ENCODE measurements at regions not wholly inside any gene's neighbourhood (a gene's known extent, or its start where the extent isn't known, plus 50 kb on each side); places are given as distances from the start of the nearest gene placed in this dataset.

DNA sequence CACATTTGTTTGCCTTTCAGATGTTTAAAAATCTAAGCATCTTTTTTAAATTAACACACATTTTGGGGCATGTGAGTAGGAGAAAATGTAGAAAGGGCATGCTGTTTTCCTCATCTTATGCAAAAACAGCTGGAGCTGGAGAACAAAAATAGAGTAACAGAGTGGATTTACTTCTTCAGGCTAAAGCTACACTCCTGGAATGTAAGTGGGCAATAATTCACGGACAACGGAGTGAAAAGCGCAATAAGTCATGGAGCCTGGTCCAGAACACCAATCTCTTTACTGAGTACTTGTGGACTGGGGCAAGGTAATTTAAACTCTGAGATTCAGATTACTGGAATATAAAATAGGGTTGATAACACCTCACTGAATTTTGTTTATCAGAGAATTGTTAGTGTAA is 1018.8 kb upstream of the HS3ST1 start:
- H3K36me3 ChIP-seq (replicated peaks; ENCODE audit: insufficient read depth, low read length): no peaks in the 10 kb centered on the region
- H3K79me2 ChIP-seq (ENCODE audit: low read length): no peaks in the 10 kb centered on the region
- H3K4me3 ChIP-seq (ENCODE audit: low read length): no peak overlapping the region
- H3K27me3 ChIP-seq (replicated peaks; ENCODE audit: insufficient read depth, low read length): no peaks in the 10 kb centered on the region
- no peaks in the 10 kb centered on the region for H3K9me3 ChIP-seq (replicated peaks; ENCODE audit: insufficient read depth, low read length)
- H3F3A ChIP-seq (ENCODE audit: insufficient read depth, low read length): no peaks in the 10 kb centered on the region
- no peak overlapping the region for H3K27ac ChIP-seq (ENCODE audit: low read length)
- TF ChIP-seq EZH2 (optimal IDR thresholded peaks at IDR 0.05; ENCODE audit: low read depth, low read length): no peak
- no peak for TF ChIP-seq EZH2phosphoT487 (IDR thresholded peaks at IDR 0.05; ENCODE audit: low read length)
- TF ChIP-seq, protein P1, sequence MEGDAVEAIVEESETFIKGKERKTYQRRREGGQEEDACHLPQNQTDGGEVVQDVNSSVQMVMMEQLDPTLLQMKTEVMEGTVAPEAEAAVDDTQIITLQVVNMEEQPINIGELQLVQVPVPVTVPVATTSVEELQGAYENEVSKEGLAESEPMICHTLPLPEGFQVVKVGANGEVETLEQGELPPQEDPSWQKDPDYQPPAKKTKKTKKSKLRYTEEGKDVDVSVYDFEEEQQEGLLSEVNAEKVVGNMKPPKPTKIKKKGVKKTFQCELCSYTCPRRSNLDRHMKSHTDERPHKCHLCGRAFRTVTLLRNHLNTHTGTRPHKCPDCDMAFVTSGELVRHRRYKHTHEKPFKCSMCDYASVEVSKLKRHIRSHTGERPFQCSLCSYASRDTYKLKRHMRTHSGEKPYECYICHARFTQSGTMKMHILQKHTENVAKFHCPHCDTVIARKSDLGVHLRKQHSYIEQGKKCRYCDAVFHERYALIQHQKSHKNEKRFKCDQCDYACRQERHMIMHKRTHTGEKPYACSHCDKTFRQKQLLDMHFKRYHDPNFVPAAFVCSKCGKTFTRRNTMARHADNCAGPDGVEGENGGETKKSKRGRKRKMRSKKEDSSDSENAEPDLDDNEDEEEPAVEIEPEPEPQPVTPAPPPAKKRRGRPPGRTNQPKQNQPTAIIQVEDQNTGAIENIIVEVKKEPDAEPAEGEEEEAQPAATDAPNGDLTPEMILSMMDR (IDR thresholded peaks at IDR 0.05; ENCODE audit: low read length): no peak
- no peaks in the 10 kb centered on the region for H3K9me2 ChIP-seq (replicated peaks; ENCODE audit: insufficient read depth, low read length)
- no peaks in the 10 kb centered on the region for H4K20me1 ChIP-seq (ENCODE audit: insufficient read depth, low read length)
- no peaks in the 10 kb centered on the region for H3K4me1 ChIP-seq (ENCODE audit: low read length)
- H3K4me2 ChIP-seq (ENCODE audit: low read depth, low read length): no peak overlapping the region
- no peak for DNase-seq
- H2AFZ ChIP-seq (ENCODE audit: low read length): no peak overlapping the region
- no peak overlapping the region for H3K9ac ChIP-seq (ENCODE audit: low read length)

DNA sequence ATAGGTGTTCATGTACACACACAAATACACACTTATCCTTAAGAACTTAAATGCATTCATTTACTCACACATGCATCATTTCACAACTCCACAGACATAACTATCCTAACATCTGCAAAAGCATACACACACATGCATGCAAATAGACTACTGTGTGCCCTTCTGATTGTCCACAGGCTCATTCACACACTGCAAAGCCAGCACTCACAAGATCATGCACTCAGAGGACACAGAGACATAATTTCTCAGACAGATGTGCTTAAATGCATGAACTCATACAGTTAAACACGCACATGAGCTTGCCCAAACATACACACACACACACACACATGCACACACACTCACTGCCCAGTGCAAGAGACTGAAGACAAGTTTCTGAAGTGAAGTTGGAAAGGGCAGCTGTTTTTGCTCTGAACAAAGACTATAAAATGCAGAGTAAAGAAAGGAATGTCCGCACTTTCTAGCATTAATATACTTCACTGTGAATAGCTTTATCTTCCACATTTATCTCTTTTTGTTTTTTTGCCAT is 1018.0 kb upstream of the HS3ST1 start:
- no peak overlapping the region for H2AFZ ChIP-seq (ENCODE audit: low read length)
- H3K9me2 ChIP-seq (replicated peaks; ENCODE audit: insufficient read depth, low read length): no peaks in the 10 kb centered on the region
- no peaks in the 10 kb centered on the region for H3K36me3 ChIP-seq (replicated peaks; ENCODE audit: insufficient read depth, low read length)
- H3K4me2 ChIP-seq (ENCODE audit: low read depth, low read length): no peak overlapping the region
- H3K4me1 ChIP-seq (ENCODE audit: low read length): no peaks in the 10 kb centered on the region
- H3K27ac ChIP-seq (ENCODE audit: low read length): no peak overlapping the region
- H3K79me2 ChIP-seq (ENCODE audit: low read length): no peaks in the 10 kb centered on the region
- DNase-seq: no peak
- H3K27me3 ChIP-seq (replicated peaks; ENCODE audit: insufficient read depth, low read length): no peaks in the 10 kb centered on the region
- TF ChIP-seq, protein P1 (IDR thresholded peaks at IDR 0.05; ENCODE audit: low read length): no peak
- no peak for TF ChIP-seq EZH2phosphoT487 (IDR thresholded peaks at IDR 0.05; ENCODE audit: low read length)
- TF ChIP-seq EZH2 (optimal IDR thresholded peaks at IDR 0.05; ENCODE audit: low read depth, low read length): no peak
- H3F3A ChIP-seq (ENCODE audit: insufficient read depth, low read length): no peaks in the 10 kb centered on the region
- H4K20me1 ChIP-seq (ENCODE audit: insufficient read depth, low read length): no peaks in the 10 kb centered on the region
- H3K9ac ChIP-seq (ENCODE audit: low read length): no peak overlapping the region
- H3K9me3 ChIP-seq (replicated peaks; ENCODE audit: insufficient read depth, low read length): no peaks in the 10 kb centered on the region
- H3K4me3 ChIP-seq (ENCODE audit: low read length): no peak overlapping the region

DNA sequence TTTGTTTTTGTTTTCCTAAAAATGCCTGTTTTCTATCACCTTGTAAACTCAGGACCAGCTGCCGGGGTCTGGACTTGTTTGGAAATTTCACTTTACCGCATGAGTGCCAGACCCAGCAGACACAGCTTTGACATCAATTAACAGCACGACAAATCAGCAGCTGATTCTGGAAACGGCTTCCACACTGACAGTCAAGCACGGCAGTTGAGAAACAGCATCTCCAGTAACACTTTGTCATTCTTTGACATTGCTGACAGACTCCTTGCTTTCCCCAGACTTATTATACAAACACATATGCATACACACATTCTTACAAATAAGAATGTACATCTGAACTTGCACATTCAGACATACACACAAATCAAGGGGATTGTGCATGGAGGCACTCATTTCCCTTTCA is 1017.6 kb upstream of the HS3ST1 start:
- Histone ChIP-seq H2AFZ (ENCODE audit: low read length) (no peak overlapping the region), H3K4me2 (ENCODE audit: low read depth, low read length) (no peak overlapping the region), H3K27ac (ENCODE audit: low read length) (no peak overlapping the region), H3K27me3 (replicated peaks; ENCODE audit: insufficient read depth, low read length) (no peaks in the 10 kb centered on the region), H3K4me3 (ENCODE audit: low read length) (no peak overlapping the region), H3K4me1 (ENCODE audit: low read length) (no peaks in the 10 kb centered on the region), H3K36me3 (replicated peaks; ENCODE audit: insufficient read depth, low read length) (no peaks in the 10 kb centered on the region), H3K9me2 (replicated peaks; ENCODE audit: insufficient read depth, low read length) (no peaks in the 10 kb centered on the region), H4K20me1 (ENCODE audit: insufficient read depth, low read length) (no peaks in the 10 kb centered on the region), H3K79me2 (ENCODE audit: low read length) (no peaks in the 10 kb centered on the region), H3F3A (ENCODE audit: insufficient read depth, low read length) (no peaks in the 10 kb centered on the region), H3K9ac (ENCODE audit: low read length) (no peak overlapping the region), H3K9me3 (replicated peaks; ENCODE audit: insufficient read depth, low read length) (no peaks in the 10 kb centered on the region)
- no peak for DNase-seq
- TF ChIP-seq EZH2phosphoT487 (IDR thresholded peaks at IDR 0.05; ENCODE audit: low read length): no peak
- no peak for TF ChIP-seq EZH2 (optimal IDR thresholded peaks at IDR 0.05; ENCODE audit: low read depth, low read length)
- TF ChIP-seq, protein P1 (IDR thresholded peaks at IDR 0.05; ENCODE audit: low read length): no peak
